PC-3 (cell line): ENCODE measurements at regions not wholly inside any gene's neighbourhood (a gene's known extent, or its start where the extent isn't known, plus 50 kb on each side); places are given as distances from the start of the nearest gene placed in this dataset.

Source experiments
- ATAC-seq: fragments of 200-7000 bp; cut with Tn5 transposase; 2 replicates; pipeline ENCODE4 v1.9.1; 2020; ENCODE audit warnings: mild to moderate bottlenecking, moderate library complexity
- BruUV-seq: library from RNA; stranded (reverse); fragments of 400-500 nt; replicated peaks from 2 replicates; lab custom pipeline; 2021; lab: Mats Ljungman, UMichigan
- CTCF ChIA-PET: fragments of 300-600 bp; sonication (Branson Sonifier 250); formaldehyde crosslinking; loops from one replicate; lab custom pipeline; 2022; ENCODE audit warnings: antibody characterized with exemption; lab: Charles Lee
- POLR2A ChIA-PET: fragments of 300-600 bp; sonication (Branson Sonifier 250); formaldehyde crosslinking; loops from one replicate; lab custom pipeline; 2022; ENCODE audit warnings: antibody characterized with exemption; ENCODE audit not compliant: unreplicated experiment; lab: Charles Lee
- DNase-seq: peaks from one replicate; pipeline ENCODE4 v3.0.0-alpha.2; 2015
- H2AFZ ChIP-seq: fragments of 300-600 bp; sonication (generic); 2 replicates; pipeline ENCODE4 v1.6.0; 2016; ENCODE audit warnings: antibody characterized with exemption, low read length
- H3F3A ChIP-seq: fragments of 300-600 bp; sonication (generic); one replicate; pipeline ENCODE4 v1.6.0; 2017; ENCODE audit warnings: antibody characterized with exemption, low read length, control low read depth, mild to moderate bottlenecking; ENCODE audit not compliant: unreplicated experiment
- H3K27ac ChIP-seq: fragments of 300-600 bp; sonication (generic); 2 replicates; pipeline ENCODE4 v1.5.1; 2016; ENCODE audit warnings: mild to moderate bottlenecking, low read length
- H3K27me3 ChIP-seq: fragments of 300-600 bp; sonication (generic); 2 replicates; pipeline ENCODE4 v1.6.1; 2016; ENCODE audit warnings: low read length, mixed read lengths
- H3K36me3 ChIP-seq: fragments of 300-600 bp; sonication (generic); 2 replicates; pipeline ENCODE4 v1.6.1; 2016; ENCODE audit warnings: low read depth, mixed run types, low read length, mixed read lengths
- H3K4me1 ChIP-seq: fragments of 300-600 bp; sonication (generic); 2 replicates; pipeline ENCODE4 v1.5.1; 2016; ENCODE audit warnings: low read length; ENCODE audit not compliant: insufficient read depth
- H3K4me2 ChIP-seq: fragments of 300-600 bp; sonication (generic); 2 replicates; pipeline ENCODE4 v1.6.0; 2016; ENCODE audit warnings: low read length
- H3K4me3 ChIP-seq: fragments of 300-600 bp; sonication (generic); 2 replicates; pipeline ENCODE4 v1.5.1; 2016; ENCODE audit warnings: mild to moderate bottlenecking, low read length, mixed read lengths
- H3K79me2 ChIP-seq: fragments of 300-600 bp; sonication (generic); 2 replicates; pipeline ENCODE4 v1.6.1; 2017; ENCODE audit warnings: low read length, mixed read lengths
- H3K9ac ChIP-seq: fragments of 300-600 bp; sonication (generic); 2 replicates; pipeline ENCODE4 v1.6.0; 2016; ENCODE audit warnings: mild to moderate bottlenecking, low read length
- H3K9me2 ChIP-seq: fragments of 300-600 bp; sonication (generic); replicated peaks from 2 replicates; pipeline ENCODE4 v1.6.1; 2016; ENCODE audit warnings: mixed run types, low read length, mixed read lengths
- H3K9me3 ChIP-seq: fragments of 300-600 bp; sonication (generic); 2 replicates; pipeline ENCODE4 v1.6.1; 2016; ENCODE audit warnings: low read length, mixed read lengths
- H4K20me1 ChIP-seq: fragments of 300-600 bp; sonication (generic); 2 replicates; pipeline ENCODE4 v1.6.1; 2016; ENCODE audit warnings: low read length, mixed read lengths
- CTCF ChIP-seq: fragments of 300-600 bp; sonication (generic); conservative IDR thresholded peaks from 2 replicates; pipeline ENCODE4 v1.5.1; 2017; ENCODE audit warnings: antibody characterized with exemption, low read depth, mild to moderate bottlenecking, low read length
- EZH2 ChIP-seq: fragments of 300-600 bp; sonication (generic); IDR thresholded peaks from one replicate; pipeline ENCODE4 v1.6.1; 2017; ENCODE audit warnings: antibody characterized with exemption, mild to moderate bottlenecking, low read length; ENCODE audit not compliant: unreplicated experiment
- EZH2phosphoT487 ChIP-seq: fragments of 300-600 bp; sonication (generic); IDR thresholded peaks from 2 replicates; pipeline ENCODE4 v1.6.1; 2018; ENCODE audit warnings: mild to moderate bottlenecking, antibody characterized with exemption, low read length, borderline replicate concordance
- intact Hi-C: fragments of 100-400 bp; cut with micrococcal nuclease; formaldehyde crosslinking; loops from 2 replicates; pipeline ENCODE4 v1.9.0; 2023

- H2AFZ ChIP-seq, result no peak overlapping the region
- no peaks in the 10 kb centered on the region for H3K27me3 ChIP-seq
- H3K9me3 ChIP-seq, result no peaks in the 10 kb centered on the region
- no peak overlapping the region for H3K4me3 ChIP-seq
- H3K36me3 ChIP-seq, result no peaks in the 10 kb centered on the region
- no TSS peak for BruUV-seq
- H3K9ac ChIP-seq, result no peak overlapping the region
- TF ChIP-seq EZH2, result no peak
- no peak for TF ChIP-seq CTCF
- no peak for TF ChIP-seq EZH2phosphoT487
- DNase-seq (no peak), ATAC-seq (no peak)
- H3F3A ChIP-seq, result no peaks in the 10 kb centered on the region
- no peak overlapping the region for H3K4me2 ChIP-seq
- H3K79me2 ChIP-seq, result no peaks in the 10 kb centered on the region
- H4K20me1 ChIP-seq, result no peaks in the 10 kb centered on the region
- ChIA-PET CTCF (no interaction called here), POLR2A (no interaction called here)
- no peaks in the 10 kb centered on the region for H3K9me2 ChIP-seq
- intact Hi-C loops, result no loop called here
- H3K27ac ChIP-seq, result no peak overlapping the region
- H3K4me1 ChIP-seq, result no peaks in the 10 kb centered on the region
Measured at GRCh38 chr6:159501558-159501957, 191.5 kb downstream of the SOD2 start.

- DNase-seq, result no peak
- CTCF ChIA-PET, result no interaction called here
- no peak overlapping the region for H3K4me2 ChIP-seq
Measured at GRCh38 chr6:159499034-159499433, 194.0 kb downstream of the SOD2 start.

GRCh38 chr6:159494586-159494972 lies 198.5 kb downstream of the SOD2 start:
- Histone ChIP-seq H3K9me2 (no peaks in the 10 kb centered on the region), H3F3A (no peaks in the 10 kb centered on the region), H3K79me2 (no peaks in the 10 kb centered on the region), H3K36me3 (no peaks in the 10 kb centered on the region), H3K4me2 (no peak overlapping the region), H4K20me1 (no peaks in the 10 kb centered on the region), H3K9ac (no peak overlapping the region), H3K9me3 (no peaks in the 10 kb centered on the region), H3K27me3 (peaks cover 5% of the 10 kb centered on the region), H3K27ac (no peak overlapping the region), H3K4me1 (no peaks in the 10 kb centered on the region), H2AFZ (no peak overlapping the region), H3K4me3 (no peak overlapping the region)
- intact Hi-C loops, result no loop called here
- ATAC-seq, result no peak
- POLR2A ChIA-PET, result no interaction called here
- DNase-seq, result no peak
- BruUV-seq, result no TSS peak
- TF ChIP-seq EZH2phosphoT487 (no peak), EZH2 (no peak), CTCF (no peak)
- CTCF ChIA-PET, result no interaction called here

More at GRCh38 chr6:159499034-159499433, 194.0 kb downstream of the SOD2 start:
- Histone ChIP-seq H3F3A (no peaks in the 10 kb centered on the region), H3K9me2 (no peaks in the 10 kb centered on the region), H3K27me3 (peaks cover 3% of the 10 kb centered on the region; the same call in 1 of the 2 replicates), H3K9me3 (no peaks in the 10 kb centered on the region), H2AFZ (no peak overlapping the region), H3K9ac (no peak overlapping the region), H4K20me1 (no peaks in the 10 kb centered on the region), H3K4me1 (no peaks in the 10 kb centered on the region), H3K27ac (no peak overlapping the region), H3K4me3 (no peak overlapping the region), H3K36me3 (no peaks in the 10 kb centered on the region), H3K79me2 (no peaks in the 10 kb centered on the region)
- no peak for TF ChIP-seq EZH2
- no peak for TF ChIP-seq EZH2phosphoT487
- TF ChIP-seq CTCF, result no peak
- intact Hi-C loops, result no loop called here
- POLR2A ChIA-PET, result no interaction called here
- no peak for ATAC-seq
- no TSS peak for BruUV-seq
